Activated T-cell treated with anti-CD3 and anti-CD28 coated beads for 48 hours (primary cell): ENCODE measurements at regions not wholly inside any gene's neighbourhood (a gene's known extent, or its start where the extent isn't known, plus 50 kb on each side); places are given as distances from the start of the nearest gene placed in this dataset.
A peak's percentile ranks its signal among the peaks of the same experiment; 100 is the strongest.

ENCODE experiments used
- DNase-seq: peaks from one replicate; pipeline ENCODE4 v3.0.0-alpha.2; 2020; ENCODE audit warnings: low read depth

- DNase-seq = no peak
These were observed 96.9 kb downstream of the FAM76B start for GRCh38 chr11:95692526-95693260.

- no peak for DNase-seq
These were observed 99.5 kb downstream of the FAM76B start for GRCh38 chr11:95690100-95690499.

- DNase-seq = no peak
These were observed 100.9 kb downstream of the FAM76B start for GRCh38 chr11:95688501-95689222.

GRCh38 chr11:95688015-95688414 is 101.6 kb downstream of the FAM76B start:
- no peak for DNase-seq

GRCh38 chr11:95686265-95686664 is 103.3 kb downstream of the FAM76B start:
- DNase-seq = no peak

GRCh38 chr11:95684701-95685100 is 104.9 kb downstream of the FAM76B start:
- no peak for DNase-seq

- DNase-seq = no peak
These were observed 105.4 kb downstream of the FAM76B start for GRCh38 chr11:95684170-95684569.

GRCh38 chr11:95682552-95682951 is 107.0 kb downstream of the FAM76B start:
- no peak for DNase-seq

- no peak for DNase-seq
These were observed 109.2 kb downstream of the FAM76B start for GRCh38 chr11:95680169-95680929.

- no peak for DNase-seq
These were observed 110.6 kb downstream of the FAM76B start for GRCh38 chr11:95678988-95679387.

- no peak for DNase-seq
These were observed 113.3 kb downstream of the FAM76B start for GRCh38 chr11:95676308-95676707.

- DNase-seq = no peak
These were observed 114.0 kb downstream of the FAM76B start for GRCh38 chr11:95675585-95675984.

- DNase-seq = peak; percentile 43
These were observed 114.8 kb downstream of the FAM76B start for GRCh38 chr11:95674657-95675358.

GRCh38 chr11:95671768-95672167 is 117.8 kb downstream of the FAM76B start:
- DNase-seq = no peak

- DNase-seq = no peak
These were observed 121.5 kb downstream of the FAM76B start for GRCh38 chr11:95668131-95668530.

- DNase-seq = no peak
These were observed 128.4 kb downstream of the FAM76B start for GRCh38 chr11:95661162-95661561.

GRCh38 chr11:95660038-95660437 is 129.5 kb downstream of the FAM76B start:
- no peak for DNase-seq

GRCh38 chr11:95659088-95659487 is 130.5 kb downstream of the FAM76B start:
- no peak for DNase-seq

GRCh38 chr11:95655536-95655935 is 134.0 kb downstream of the FAM76B start:
- no peak for DNase-seq

- DNase-seq = no peak
These were observed 135.9 kb downstream of the FAM76B start for GRCh38 chr11:95653680-95654079.

GRCh38 chr11:95653099-95653498 is 136.5 kb downstream of the FAM76B start:
- DNase-seq = no peak

- DNase-seq = no peak
These were observed 137.5 kb downstream of the FAM76B start for GRCh38 chr11:95652002-95652472.
